Erythroblast (primary cell): ENCODE measurements at regions not wholly inside any gene's neighbourhood (a gene's known extent, or its start where the extent isn't known, plus 50 kb on each side); places are given as distances from the start of the nearest gene placed in this dataset.
"Not testable (repeated sequence)": the region's sequence is repeated elsewhere in the genome, so short reads cannot be mapped to it uniquely, and the experiment has no call there.

Experiments
- DNase-seq, 2 experiments: peaks; one replicate each; lab custom pipeline; 2025; lab: John Stamatoyannopoulos, UW
- GATA1 ChIP-seq: IDR thresholded peaks from 2 replicates; pipeline ENCODE4 v1.6.1; 2011; ENCODE audit warnings: low read depth, mild to moderate bottlenecking, control low read depth, low read length, moderate library complexity
- POLR2A ChIP-seq: IDR thresholded peaks from 2 replicates; pipeline ENCODE4 v1.6.1; 2011; ENCODE audit warnings: mild to moderate bottlenecking, low read length

DNA sequence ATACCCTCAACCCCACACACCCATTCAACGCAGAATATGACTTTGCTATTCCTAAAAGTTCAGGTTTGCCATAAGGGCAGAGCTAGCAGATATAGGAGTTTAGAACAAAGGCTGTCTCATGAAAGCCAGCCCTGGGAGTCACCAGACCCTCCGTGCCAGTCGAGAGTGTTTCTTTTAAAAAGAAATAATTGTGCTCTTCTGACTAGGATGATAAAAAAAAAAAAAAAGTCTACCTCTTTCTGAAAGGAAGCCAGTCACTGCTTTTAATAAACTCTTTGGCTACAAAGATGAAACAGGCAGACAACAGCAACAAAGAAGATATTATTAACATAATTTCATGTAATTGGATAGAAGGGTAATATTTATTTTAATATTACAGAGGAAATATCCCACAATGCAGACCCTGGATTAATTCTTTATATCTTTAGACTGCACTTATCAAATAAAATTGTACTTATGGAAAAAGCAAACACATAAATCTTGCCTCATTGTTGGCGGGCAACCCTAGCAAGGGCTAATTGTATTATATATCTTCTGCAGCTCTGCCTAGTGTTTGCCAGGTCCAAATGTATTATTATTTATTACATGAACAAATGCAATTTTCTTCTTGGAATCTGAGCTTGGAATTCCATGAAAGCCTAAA lies 277.5 kb upstream of the DYNLRB2 start:
- no peak for TF ChIP-seq GATA1
- no peak for TF ChIP-seq POLR2A
- no peak for DNase-seq

GRCh38 chr16:80260906-80261311 lies 279.9 kb upstream of the DYNLRB2 start:
- TF ChIP-seq GATA1 (no peak), POLR2A (no peak)
- DNase-seq = no peak

GRCh38 chr16:80259290-80259805 lies 281.4 kb upstream of the DYNLRB2 start:
- no peak for DNase-seq
- TF ChIP-seq GATA1 = no peak
- TF ChIP-seq POLR2A = no peak

GRCh38 chr16:80258407-80258806 lies 282.4 kb upstream of the DYNLRB2 start:
- DNase-seq = no peak
- TF ChIP-seq POLR2A (no peak), GATA1 (no peak)

DNA sequence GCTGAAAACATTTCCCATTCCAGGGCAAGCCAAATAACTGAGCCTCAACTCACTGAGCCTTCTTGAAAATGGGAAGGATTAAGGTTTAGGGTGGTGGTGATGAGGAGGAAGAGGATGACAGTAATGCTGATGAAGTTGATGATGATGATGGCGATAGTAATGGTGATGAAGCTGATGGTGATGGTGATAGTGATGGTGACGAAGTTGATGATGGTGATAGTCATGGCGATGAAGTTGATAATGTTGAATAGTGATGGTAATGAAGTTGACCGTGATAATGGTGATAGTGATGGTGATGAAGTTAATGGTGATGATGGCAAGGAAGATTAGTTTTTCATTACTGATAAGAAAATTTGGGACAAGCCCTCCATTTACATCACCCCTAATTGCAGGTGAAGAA lies 285.8 kb upstream of the DYNLRB2 start:
- no peak for TF ChIP-seq GATA1
- TF ChIP-seq POLR2A = no peak
- DNase-seq = no peak

- DNase-seq = no peak
- TF ChIP-seq GATA1 (no peak), POLR2A (no peak)
These were observed 287.1 kb upstream of the DYNLRB2 start for GRCh38 chr16:80253741-80254140.

DNA sequence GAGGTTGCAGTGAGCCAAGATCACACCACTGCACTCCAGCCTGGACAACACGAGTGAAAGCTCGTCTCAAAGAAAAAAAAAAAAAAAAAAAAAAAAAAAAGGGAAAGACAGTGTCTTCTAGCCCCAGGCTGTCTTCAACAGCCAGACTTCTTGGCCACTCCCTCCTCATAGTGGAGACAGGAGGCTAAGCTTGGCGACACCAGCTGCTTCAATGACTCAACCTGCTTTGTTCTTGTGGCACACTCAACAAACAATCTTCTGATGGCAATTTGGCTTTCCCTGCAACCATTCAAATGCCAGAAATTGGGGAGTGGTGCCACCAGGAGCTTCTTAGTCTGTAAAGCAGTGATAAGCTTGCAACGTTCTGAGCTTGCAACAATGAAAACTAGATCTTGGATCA lies 290.4 kb upstream of the DYNLRB2 start:
- no peak for TF ChIP-seq GATA1
- TF ChIP-seq POLR2A = no peak
- no peak for DNase-seq

DNA sequence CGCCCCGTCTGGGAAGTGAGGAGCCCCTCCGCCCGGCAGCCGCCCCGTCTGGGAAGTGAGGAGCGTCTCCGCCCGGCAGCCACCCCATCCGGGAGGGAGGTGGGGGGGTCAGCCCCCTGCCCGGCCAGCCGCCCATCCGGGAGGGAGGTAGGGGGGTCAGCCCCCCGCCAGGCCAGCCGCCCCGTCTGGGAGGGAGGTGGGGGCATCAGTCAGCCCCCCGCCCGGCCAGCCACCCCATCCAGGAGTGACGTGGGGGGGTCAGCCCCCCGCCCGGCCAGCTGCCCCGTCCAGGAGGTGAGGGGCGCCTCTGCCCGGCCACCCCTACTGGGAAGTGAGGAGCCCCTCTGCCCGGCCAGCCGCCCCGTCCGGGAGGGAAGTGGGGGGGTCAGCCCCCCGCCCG lies 297.5 kb upstream of the DYNLRB2 start:
- not testable (repeated sequence) for DNase-seq

GRCh38 chr16:80242279-80242678 lies 298.5 kb upstream of the DYNLRB2 start:
- DNase-seq = not testable (repeated sequence)

GRCh38 chr16:80233097-80233835 lies 307.5 kb upstream of the DYNLRB2 start:
- TF ChIP-seq POLR2A = no peak
- no peak for TF ChIP-seq GATA1
- no peak for DNase-seq

DNA sequence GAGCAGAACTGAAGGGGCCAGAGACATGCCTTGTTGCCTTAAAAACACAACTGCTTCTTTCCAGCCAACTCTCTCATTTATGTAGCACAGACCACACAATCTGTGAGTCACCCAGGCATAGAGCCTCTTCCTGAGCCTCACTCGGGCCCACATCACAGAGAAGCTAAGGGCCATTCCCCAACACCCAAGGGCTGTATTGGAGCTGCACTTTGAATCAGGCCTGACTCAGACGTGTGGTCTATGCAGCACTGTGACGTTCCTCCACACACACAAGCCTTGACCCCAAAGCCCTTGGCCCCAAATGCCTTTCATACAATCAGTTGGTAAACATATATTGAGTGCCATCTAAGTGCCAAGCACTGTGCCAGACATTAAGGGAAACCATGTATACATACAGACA lies 308.9 kb upstream of the DYNLRB2 start:
- DNase-seq = no peak

GRCh38 chr16:80231121-80231520 lies 309.7 kb upstream of the DYNLRB2 start:
- no peak for TF ChIP-seq POLR2A
- no peak for TF ChIP-seq GATA1
- no peak for DNase-seq

More for the DNA sequence above, 308.9 kb upstream of the DYNLRB2 start:
- TF ChIP-seq POLR2A (no peak), GATA1 (no peak)

GRCh38 chr16:80230328-80231120 lies 310.3 kb upstream of the DYNLRB2 start:
- TF ChIP-seq POLR2A (no peak), GATA1 (no peak)
- DNase-seq = no peak

GRCh38 chr16:80226499-80226898 lies 314.3 kb upstream of the DYNLRB2 start:
- no peak for TF ChIP-seq POLR2A
- TF ChIP-seq GATA1 = no peak

More at GRCh38 chr16:80226499-80226898, 314.3 kb upstream of the DYNLRB2 start:
- no peak for DNase-seq
